Thymus (tissue), 11 donors: ENCODE measurements at regions not wholly inside any gene's neighbourhood (a gene's known extent, or its start where the extent isn't known, plus 50 kb on each side); places are given as distances from the start of the nearest gene placed in this dataset.

Experiments used
- DNase-seq, 9 donors: peaks; one replicate each; pipeline ENCODE4 v3.0.0-alpha.2; 2013; ENCODE audit warnings: low spot score in 9 of 9, low read depth in 6 of 9, missing footprints in 1 of 9
- H3K27ac ChIP-seq, 2 donors: one replicate each; pipeline ENCODE4 v1.5.1; 2013; ENCODE audit warnings: control low read depth in 1 of 2, low read depth in 1 of 2, low read length in 1 of 2, mild to moderate bottlenecking in 1 of 2, moderate library complexity in 1 of 2
- H3K27me3 ChIP-seq, 2 donors: one replicate each; pipeline ENCODE4 v1.5.1; 2013; ENCODE audit warnings: low read length in 1 of 2; ENCODE audit not compliant: control insufficient read depth in 2 of 2, insufficient read depth in 1 of 2
- H3K36me3 ChIP-seq, 2 donors: one replicate each; pipeline ENCODE4 v1.5.1; 2013; ENCODE audit warnings: low read length in 1 of 2, mild to moderate bottlenecking in 1 of 2, moderate library complexity in 1 of 2; ENCODE audit not compliant: control insufficient read depth in 2 of 2, insufficient read depth in 2 of 2
- H3K4me1 ChIP-seq, 2 donors: one replicate each; pipeline ENCODE4 v1.5.1; 2013; ENCODE audit warnings: low read length in 2 of 2; ENCODE audit not compliant: control insufficient read depth in 2 of 2, insufficient read depth in 2 of 2
- H3K4me3 ChIP-seq, 2 donors: one replicate each; pipeline ENCODE4 v1.5.1; 2013; ENCODE audit warnings: low read length in 2 of 2, control low read depth in 1 of 2, mild to moderate bottlenecking in 1 of 2
- H3K9me3 ChIP-seq, 2 donors: one replicate each; pipeline ENCODE4 v1.5.1; 2013; ENCODE audit warnings: low read length in 1 of 2, mild to moderate bottlenecking in 1 of 2; ENCODE audit not compliant: control insufficient read depth in 2 of 2, insufficient read depth in 1 of 2
- WGBS: extraction: QIAGEN DNeasy Blood & Tissue Kit; methylation state at CpG from one replicate; pipeline ENCODE4 v1.1.7; 2013; 5-methylcytosine and 5-hydroxymethylcytosine counted together
- donor health status: healthy.

GRCh38 chr12:31214626-31215517 lies 111.1 kb downstream of the SINHCAF start:
- H3K4me3 ChIP-seq, result no peak overlapping the region
- no peak for DNase-seq
- H3K36me3 ChIP-seq, result no peaks in the 10 kb centered on the region
- H3K27me3 ChIP-seq, result peaks cover 0 to 3% of the 10 kb centered on the region in 2 donors
- WGBS, result 96% methylated on average over 7 of the region's 7 CpGs
- no peaks in the 10 kb centered on the region for H3K4me1 ChIP-seq
- no peaks in the 10 kb centered on the region for H3K9me3 ChIP-seq
- no peak overlapping the region for H3K27ac ChIP-seq

- Histone ChIP-seq H3K27me3 (peaks cover 0 to 3% of the 10 kb centered on the region in 2 donors), H3K9me3 (no peaks in the 10 kb centered on the region), H3K27ac (no peak overlapping the region), H3K4me1 (no peaks in the 10 kb centered on the region), H3K36me3 (no peaks in the 10 kb centered on the region), H3K4me3 (no peak overlapping the region)
- no peak for DNase-seq
- 90% methylated on average over 6 of the region's 6 CpGs for WGBS
Measured at GRCh38 chr12:31215518-31216232, 110.3 kb downstream of the SINHCAF start.

DNA sequence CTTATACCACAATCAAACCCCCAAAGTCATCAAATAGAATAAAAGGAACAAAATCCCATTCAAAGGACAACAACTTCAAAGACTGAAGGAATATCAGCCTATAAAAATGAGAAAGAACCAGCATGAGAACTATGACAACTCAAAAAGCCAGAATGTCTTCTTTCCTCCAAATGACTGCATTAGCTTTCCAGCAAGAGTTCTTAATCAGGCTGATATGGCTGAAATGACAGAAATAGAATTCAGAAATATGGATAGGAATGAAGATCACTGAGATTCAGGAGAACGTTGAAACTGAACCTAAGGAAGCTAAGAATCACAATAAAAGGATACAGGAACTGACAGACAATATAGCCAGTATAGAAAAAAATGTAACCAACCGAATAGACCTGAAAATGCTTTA lies 109.5 kb downstream of the SINHCAF start:
- no peak overlapping the region for H3K4me3 ChIP-seq
- WGBS, result 94% methylated on average over 2 of the region's 2 CpGs

GRCh38 chr12:31217356-31218130 lies 108.4 kb downstream of the SINHCAF start:
- DNase-seq, result no peak
- Histone ChIP-seq H3K36me3 (no peaks in the 10 kb centered on the region), H3K27ac (no peak overlapping the region), H3K4me1 (no peaks in the 10 kb centered on the region), H3K4me3 (no peak overlapping the region), H3K9me3 (no peaks in the 10 kb centered on the region), H3K27me3 (peaks cover 0 to 3% of the 10 kb centered on the region in 2 donors)
- 80% methylated on average over 19 of the region's 19 CpGs for WGBS

More for the DNA sequence above, 109.5 kb downstream of the SINHCAF start:
- Histone ChIP-seq H3K27ac (no peak overlapping the region), H3K9me3 (no peaks in the 10 kb centered on the region), H3K27me3 (peaks cover 0 to 3% of the 10 kb centered on the region in 2 donors), H3K4me1 (no peaks in the 10 kb centered on the region), H3K36me3 (no peaks in the 10 kb centered on the region)
- no peak for DNase-seq

GRCh38 chr12:31218203-31219025 lies 107.5 kb downstream of the SINHCAF start:
- no peaks in the 10 kb centered on the region for H3K36me3 ChIP-seq
- H3K9me3 ChIP-seq, result no peaks in the 10 kb centered on the region
- H3K4me1 ChIP-seq, result no peaks in the 10 kb centered on the region
- peaks cover 0 to 3% of the 10 kb centered on the region in 2 donors for H3K27me3 ChIP-seq
- WGBS, result 77% methylated on average over 9 of the region's 9 CpGs
- H3K4me3 ChIP-seq, result no peak overlapping the region
- H3K27ac ChIP-seq, result no peak overlapping the region
- DNase-seq, result no peak

GRCh38 chr12:31219521-31219920 lies 106.4 kb downstream of the SINHCAF start:
- H3K9me3 ChIP-seq, result no peaks in the 10 kb centered on the region
- no peak overlapping the region for H3K27ac ChIP-seq
- no peaks in the 10 kb centered on the region for H3K36me3 ChIP-seq
- 97% methylated on average over 9 of the region's 9 CpGs for WGBS
- DNase-seq, result no peak
- H3K27me3 ChIP-seq, result peaks cover 0 to 3% of the 10 kb centered on the region in 2 donors
- H3K4me1 ChIP-seq, result no peaks in the 10 kb centered on the region
- no peak overlapping the region for H3K4me3 ChIP-seq

DNA sequence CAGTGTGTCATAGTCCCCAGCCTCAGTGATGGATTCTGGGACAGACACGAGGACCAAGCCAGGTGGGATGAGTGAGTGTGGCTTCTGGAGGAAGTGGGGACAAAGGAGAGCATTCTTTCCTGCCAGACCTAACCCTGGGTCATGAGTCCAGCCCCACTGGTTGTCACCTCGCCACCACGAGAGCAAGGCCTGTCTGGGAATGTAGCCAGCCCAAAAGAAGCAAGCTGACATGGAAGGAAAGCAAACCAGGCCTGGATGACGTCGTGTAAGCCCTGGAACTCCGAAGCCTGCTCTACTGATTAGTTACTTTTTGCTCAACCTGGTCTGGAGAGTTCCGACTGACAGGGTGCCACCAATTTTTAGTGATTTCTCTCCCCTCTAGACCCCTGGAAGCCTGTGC lies 105.9 kb downstream of the SINHCAF start:
- Histone ChIP-seq H3K36me3 (no peaks in the 10 kb centered on the region), H3K4me1 (no peaks in the 10 kb centered on the region), H3K27ac (no peak overlapping the region), H3K4me3 (no peak overlapping the region), H3K9me3 (no peaks in the 10 kb centered on the region), H3K27me3 (peaks cover 0 to 3% of the 10 kb centered on the region in 2 donors)
- WGBS, result 84% methylated on average over 7 of the region's 7 CpGs
- no peak for DNase-seq

- Histone ChIP-seq H3K27ac (no peak overlapping the region), H3K9me3 (no peaks in the 10 kb centered on the region), H3K36me3 (no peaks in the 10 kb centered on the region), H3K4me3 (no peak overlapping the region), H3K4me1 (no peaks in the 10 kb centered on the region), H3K27me3 (peaks cover 0 to 3% of the 10 kb centered on the region in 2 donors)
- DNase-seq, result no peak
- WGBS, result 83% methylated on average over 8 of the region's 8 CpGs
Measured at GRCh38 chr12:31220633-31221550, 105.1 kb downstream of the SINHCAF start.
